ENCODE measurements at regions not wholly inside any gene's neighbourhood (a gene's known extent, or its start where the extent isn't known, plus 50 kb on each side); places are given as distances from the start of the nearest gene placed in this dataset.

DNA sequence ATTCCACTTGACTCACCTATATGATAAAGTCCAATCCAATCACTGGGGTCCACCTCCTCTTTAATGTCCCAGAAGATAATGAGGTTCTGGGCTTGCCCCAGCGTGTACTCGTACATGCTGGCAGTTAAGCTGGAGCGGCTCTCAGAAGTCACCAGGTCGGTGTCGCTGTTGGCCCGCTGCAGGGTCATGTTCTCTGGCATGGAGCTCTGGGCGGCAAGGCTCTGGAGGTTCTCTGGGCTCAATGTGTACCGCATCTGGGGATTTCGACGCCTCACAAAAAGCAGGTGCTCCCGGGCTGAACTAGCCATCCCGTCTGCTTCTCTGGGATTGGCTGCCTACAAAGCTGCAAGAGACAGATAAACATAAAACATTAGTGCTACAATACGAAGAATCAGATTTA lies 206.4 kb upstream of the CCDC150 start:
- intact Hi-C loops (cut with DNase I) = no loop called here
- Histone ChIP-seq H3K27ac (no peak overlapping the region), H3K36me3 (no peaks in the 10 kb centered on the region), H3K4me3 (no peak overlapping the region), H3K27me3 (ENCODE audit: low read depth) (no peaks in the 10 kb centered on the region), H3K4me1 (no peaks in the 10 kb centered on the region), H3K9me3 (no peaks in the 10 kb centered on the region)
- no peak for ATAC-seq
- DNase-seq = no peak
- TF ChIP-seq, protein P1, sequence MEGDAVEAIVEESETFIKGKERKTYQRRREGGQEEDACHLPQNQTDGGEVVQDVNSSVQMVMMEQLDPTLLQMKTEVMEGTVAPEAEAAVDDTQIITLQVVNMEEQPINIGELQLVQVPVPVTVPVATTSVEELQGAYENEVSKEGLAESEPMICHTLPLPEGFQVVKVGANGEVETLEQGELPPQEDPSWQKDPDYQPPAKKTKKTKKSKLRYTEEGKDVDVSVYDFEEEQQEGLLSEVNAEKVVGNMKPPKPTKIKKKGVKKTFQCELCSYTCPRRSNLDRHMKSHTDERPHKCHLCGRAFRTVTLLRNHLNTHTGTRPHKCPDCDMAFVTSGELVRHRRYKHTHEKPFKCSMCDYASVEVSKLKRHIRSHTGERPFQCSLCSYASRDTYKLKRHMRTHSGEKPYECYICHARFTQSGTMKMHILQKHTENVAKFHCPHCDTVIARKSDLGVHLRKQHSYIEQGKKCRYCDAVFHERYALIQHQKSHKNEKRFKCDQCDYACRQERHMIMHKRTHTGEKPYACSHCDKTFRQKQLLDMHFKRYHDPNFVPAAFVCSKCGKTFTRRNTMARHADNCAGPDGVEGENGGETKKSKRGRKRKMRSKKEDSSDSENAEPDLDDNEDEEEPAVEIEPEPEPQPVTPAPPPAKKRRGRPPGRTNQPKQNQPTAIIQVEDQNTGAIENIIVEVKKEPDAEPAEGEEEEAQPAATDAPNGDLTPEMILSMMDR (IDR thresholded peaks at IDR 0.05) = no peak

DNA sequence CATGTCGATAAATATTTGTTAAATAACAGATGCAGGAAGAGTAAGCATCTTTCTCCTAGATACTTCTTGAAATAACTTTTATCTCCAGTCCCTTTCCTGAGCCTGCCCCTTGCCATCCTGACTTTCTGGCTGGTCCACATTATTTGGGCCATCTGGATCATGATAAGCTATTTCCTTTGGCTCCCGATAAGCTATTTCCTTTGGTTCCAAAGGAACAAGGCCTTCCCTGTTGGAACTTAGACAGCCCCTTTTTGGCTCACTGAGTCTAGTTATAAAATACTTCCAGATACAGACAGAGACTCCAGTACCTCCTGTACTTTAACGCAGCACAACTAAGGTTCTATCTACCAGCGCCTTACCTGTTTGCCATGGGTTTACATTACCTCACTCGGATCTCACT lies 205.3 kb upstream of the CCDC150 start:
- TF ChIP-seq, protein P1 (IDR thresholded peaks at IDR 0.05) = no peak
- no peak overlapping the region for H3K27ac ChIP-seq
- H3K36me3 ChIP-seq = no peaks in the 10 kb centered on the region
- ATAC-seq = no peak
- no peaks in the 10 kb centered on the region for H3K4me1 ChIP-seq
- DNase-seq = no peak
- H3K9me3 ChIP-seq = no peaks in the 10 kb centered on the region
- intact Hi-C loops (cut with DNase I) = no loop called here
- no peaks in the 10 kb centered on the region for H3K27me3 ChIP-seq (ENCODE audit: low read depth)
- no peak overlapping the region for H3K4me3 ChIP-seq

DNA sequence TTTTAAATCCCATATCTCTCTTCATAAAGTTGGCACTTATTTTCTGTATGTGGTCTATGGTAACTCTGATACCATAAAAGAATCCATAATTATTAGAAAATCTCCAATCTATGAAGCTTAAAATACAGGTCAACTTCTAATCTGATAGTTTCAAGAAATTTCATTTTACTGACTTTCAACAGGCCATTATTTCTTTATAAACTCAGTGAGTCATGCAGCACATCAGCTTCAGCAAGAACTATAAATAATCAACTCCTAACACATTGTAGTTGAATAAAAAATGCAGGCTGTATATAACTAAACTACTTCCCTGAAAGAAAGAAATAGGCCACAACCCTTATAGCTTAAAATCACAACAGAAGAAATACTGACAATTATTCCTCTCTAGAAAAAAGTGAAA lies 204.3 kb upstream of the CCDC150 start:
- Histone ChIP-seq H3K36me3 (no peaks in the 10 kb centered on the region), H3K9me3 (no peaks in the 10 kb centered on the region), H3K27me3 (ENCODE audit: low read depth) (no peaks in the 10 kb centered on the region), H3K27ac (no peak overlapping the region), H3K4me3 (no peak overlapping the region), H3K4me1 (no peaks in the 10 kb centered on the region)
- TF ChIP-seq, protein P1 (IDR thresholded peaks at IDR 0.05) = no peak
- DNase-seq (no peak), ATAC-seq (no peak)
- intact Hi-C loops (cut with DNase I) = no loop called here

DNA sequence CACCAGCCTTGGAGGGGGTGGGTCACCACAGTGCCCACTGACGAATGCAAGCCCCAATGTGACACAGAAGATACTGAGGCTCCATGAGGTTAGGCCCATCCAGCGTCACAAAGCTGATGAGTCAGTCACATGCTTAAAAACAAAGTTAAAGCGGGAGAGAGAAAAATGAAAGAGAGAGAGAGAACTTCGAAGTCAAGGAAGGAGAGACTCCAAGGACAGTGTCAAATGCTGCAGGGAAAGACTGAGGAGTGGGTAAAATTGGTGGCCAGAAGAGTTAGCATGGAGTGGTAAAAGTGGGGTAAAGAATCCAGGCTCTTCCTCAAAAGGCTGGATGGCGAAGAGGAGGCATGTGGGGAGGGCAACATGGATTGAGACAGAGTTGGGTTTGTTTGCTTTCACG lies 201.9 kb upstream of the CCDC150 start:
- Histone ChIP-seq H3K4me3 (no peak overlapping the region), H3K36me3 (no peaks in the 10 kb centered on the region), H3K27me3 (ENCODE audit: low read depth) (no peaks in the 10 kb centered on the region), H3K9me3 (no peaks in the 10 kb centered on the region), H3K4me1 (no peaks in the 10 kb centered on the region), H3K27ac (no peak overlapping the region)
- intact Hi-C loops (cut with DNase I) = no loop called here
- DNase-seq (no peak), ATAC-seq (no peak)
- TF ChIP-seq, protein P1 (IDR thresholded peaks at IDR 0.05) = no peak

DNA sequence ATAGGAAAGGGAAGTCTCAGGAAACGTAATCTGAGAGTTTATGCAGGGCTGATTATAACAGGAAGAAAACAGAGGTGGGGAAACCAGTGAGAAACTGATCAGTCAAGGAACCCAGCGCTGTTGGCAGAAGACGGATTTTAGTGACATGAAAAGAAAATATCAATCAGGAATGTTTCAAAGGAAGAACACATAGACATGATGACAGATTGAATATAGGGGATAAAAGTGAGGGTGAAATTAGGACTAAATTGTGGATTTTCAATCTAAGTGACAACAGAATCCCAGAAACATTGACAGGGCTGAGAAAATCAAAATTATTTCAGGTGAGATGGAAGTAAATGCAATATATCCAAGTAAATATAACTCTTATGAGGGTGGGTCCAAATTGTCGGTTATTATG lies 199.8 kb upstream of the CCDC150 start:
- Histone ChIP-seq H3K4me3 (no peak overlapping the region), H3K27ac (no peak overlapping the region), H3K9me3 (no peaks in the 10 kb centered on the region), H3K36me3 (no peaks in the 10 kb centered on the region), H3K27me3 (ENCODE audit: low read depth) (no peaks in the 10 kb centered on the region), H3K4me1 (no peaks in the 10 kb centered on the region)
- ATAC-seq = no peak
- TF ChIP-seq, protein P1 (IDR thresholded peaks at IDR 0.05) = no peak
- no peak for DNase-seq
- intact Hi-C loops (cut with DNase I) = no loop called here

DNA sequence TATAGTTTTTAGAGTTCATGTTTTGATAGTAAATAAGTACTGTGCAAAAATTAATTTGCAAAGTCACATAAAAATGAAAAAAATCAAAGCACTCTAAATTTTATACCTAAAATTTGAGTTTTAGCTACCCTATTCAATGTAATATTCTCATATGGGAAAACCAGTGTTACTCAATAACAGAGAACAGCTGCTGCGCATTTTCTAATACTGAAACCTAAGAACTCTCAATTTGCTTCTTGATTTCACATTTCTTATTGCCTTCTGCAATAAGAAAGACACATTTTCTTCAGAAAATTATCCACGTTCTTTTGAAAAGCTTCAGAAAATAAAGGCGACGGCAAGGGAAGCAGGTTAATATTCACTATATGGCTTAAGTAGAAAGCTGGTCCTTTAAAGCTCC lies 199.1 kb upstream of the CCDC150 start:
- H3K4me1 ChIP-seq = no peaks in the 10 kb centered on the region
- H3K27me3 ChIP-seq (ENCODE audit: low read depth) = no peaks in the 10 kb centered on the region
- H3K9me3 ChIP-seq = no peaks in the 10 kb centered on the region
- ATAC-seq (no peak), DNase-seq (no peak)
- intact Hi-C loops (cut with DNase I) = no loop called here
- no peak overlapping the region for H3K4me3 ChIP-seq
- H3K27ac ChIP-seq = no peak overlapping the region
- TF ChIP-seq, protein P1 (IDR thresholded peaks at IDR 0.05) = no peak
- H3K36me3 ChIP-seq = no peaks in the 10 kb centered on the region

Data from lower lobe of right lung (tissue), 2 donors.